Neural cell (in vitro differentiated cells): ENCODE measurements at regions not wholly inside any gene's neighbourhood (a gene's known extent, or its start where the extent isn't known, plus 50 kb on each side); places are given as distances from the start of the nearest gene placed in this dataset.

Source experiments
- EP300 ChIP-seq: fragments of 450-650 bp; conservative IDR thresholded peaks from 2 replicates; pipeline ENCODE4 v1.6.1; 2014; ENCODE audit warnings: antibody characterized with exemption, mild to moderate bottlenecking, moderate library complexity; ENCODE audit not compliant: poor library complexity, severe bottlenecking
- EZH2 ChIP-seq: fragments of 200-600, 300-800 bp; shearing (Covaris generic), sonication (generic); IDR thresholded peaks from 2 replicates; pipeline ENCODE4 v1.6.1; 2014; ENCODE audit warnings: antibody characterized with exemption, low read length, borderline replicate concordance, mild to moderate bottlenecking; ENCODE audit not compliant: insufficient read depth, poor library complexity, severe bottlenecking
- POLR2AphosphoS5 ChIP-seq: IDR thresholded peaks from 2 replicates; pipeline ENCODE4 v1.6.1; 2012
- RAD21 ChIP-seq: fragments of 450-650 bp; conservative IDR thresholded peaks from 2 replicates; pipeline ENCODE4 v1.6.1; 2014; ENCODE audit warnings: antibody characterized with exemption, mild to moderate bottlenecking, moderate library complexity
- SMC3 ChIP-seq: fragments of 450-650 bp; conservative IDR thresholded peaks from 2 replicates; pipeline ENCODE4 v1.6.1; 2014; ENCODE audit warnings: antibody characterized with exemption, mild to moderate bottlenecking, moderate library complexity; ENCODE audit not compliant: poor library complexity
- TF ChIP-seq, protein P1 (sequence below): IDR thresholded peaks from 2 replicates; pipeline ENCODE4 v1.6.1; 2012; ENCODE audit warnings: borderline replicate concordance
- TF ChIP-seq, protein P2 (sequence below): fragments of 450-650 bp; IDR thresholded peaks from 2 replicates; pipeline ENCODE4 v1.5.1; 2014; ENCODE audit warnings: antibody characterized with exemption, mild to moderate bottlenecking, moderate library complexity; ENCODE audit not compliant: poor library complexity, severe bottlenecking

DNA sequence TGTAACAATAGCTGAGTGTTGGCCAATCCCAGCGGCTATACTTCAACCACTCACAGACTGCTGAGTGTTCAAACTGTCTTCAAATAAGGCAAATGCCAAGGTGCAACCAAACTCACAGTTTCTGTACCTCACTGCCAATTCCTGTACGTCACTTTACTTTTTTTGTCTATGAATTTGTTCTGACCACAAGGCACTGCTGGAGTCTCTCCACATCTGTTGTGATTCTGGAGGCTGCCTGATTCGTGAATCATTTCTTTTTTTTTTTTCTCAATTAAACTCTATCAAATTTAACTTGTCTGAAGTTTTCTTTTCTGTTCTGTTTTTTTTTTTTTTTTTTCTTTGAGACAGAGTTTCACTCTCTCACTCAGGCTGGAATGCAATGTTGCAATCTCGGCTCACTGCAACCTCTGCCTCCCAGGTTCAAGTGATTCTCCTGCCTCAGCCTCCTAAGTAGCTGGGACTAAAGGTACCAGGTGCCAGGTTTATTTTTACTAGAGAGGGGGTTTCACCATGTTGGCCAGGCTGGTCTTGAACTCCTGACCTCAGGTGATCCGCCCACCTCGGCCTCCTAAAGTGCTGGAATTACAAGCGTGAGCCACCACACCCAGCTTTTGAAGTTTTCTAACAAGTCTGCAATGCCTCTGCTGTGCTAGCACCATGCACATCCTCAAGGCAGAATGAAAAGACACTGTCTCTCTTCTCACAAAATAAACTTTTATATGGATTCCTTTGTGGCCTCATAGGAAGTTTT is 401.7 kb downstream of the IRS2 start:
- no peak for TF ChIP-seq RAD21
- no peak for TF ChIP-seq EZH2
- TF ChIP-seq, protein P1, sequence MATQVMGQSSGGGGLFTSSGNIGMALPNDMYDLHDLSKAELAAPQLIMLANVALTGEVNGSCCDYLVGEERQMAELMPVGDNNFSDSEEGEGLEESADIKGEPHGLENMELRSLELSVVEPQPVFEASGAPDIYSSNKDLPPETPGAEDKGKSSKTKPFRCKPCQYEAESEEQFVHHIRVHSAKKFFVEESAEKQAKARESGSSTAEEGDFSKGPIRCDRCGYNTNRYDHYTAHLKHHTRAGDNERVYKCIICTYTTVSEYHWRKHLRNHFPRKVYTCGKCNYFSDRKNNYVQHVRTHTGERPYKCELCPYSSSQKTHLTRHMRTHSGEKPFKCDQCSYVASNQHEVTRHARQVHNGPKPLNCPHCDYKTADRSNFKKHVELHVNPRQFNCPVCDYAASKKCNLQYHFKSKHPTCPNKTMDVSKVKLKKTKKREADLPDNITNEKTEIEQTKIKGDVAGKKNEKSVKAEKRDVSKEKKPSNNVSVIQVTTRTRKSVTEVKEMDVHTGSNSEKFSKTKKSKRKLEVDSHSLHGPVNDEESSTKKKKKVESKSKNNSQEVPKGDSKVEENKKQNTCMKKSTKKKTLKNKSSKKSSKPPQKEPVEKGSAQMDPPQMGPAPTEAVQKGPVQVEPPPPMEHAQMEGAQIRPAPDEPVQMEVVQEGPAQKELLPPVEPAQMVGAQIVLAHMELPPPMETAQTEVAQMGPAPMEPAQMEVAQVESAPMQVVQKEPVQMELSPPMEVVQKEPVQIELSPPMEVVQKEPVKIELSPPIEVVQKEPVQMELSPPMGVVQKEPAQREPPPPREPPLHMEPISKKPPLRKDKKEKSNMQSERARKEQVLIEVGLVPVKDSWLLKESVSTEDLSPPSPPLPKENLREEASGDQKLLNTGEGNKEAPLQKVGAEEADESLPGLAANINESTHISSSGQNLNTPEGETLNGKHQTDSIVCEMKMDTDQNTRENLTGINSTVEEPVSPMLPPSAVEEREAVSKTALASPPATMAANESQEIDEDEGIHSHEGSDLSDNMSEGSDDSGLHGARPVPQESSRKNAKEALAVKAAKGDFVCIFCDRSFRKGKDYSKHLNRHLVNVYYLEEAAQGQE = no peak
- TF ChIP-seq, protein P2, sequence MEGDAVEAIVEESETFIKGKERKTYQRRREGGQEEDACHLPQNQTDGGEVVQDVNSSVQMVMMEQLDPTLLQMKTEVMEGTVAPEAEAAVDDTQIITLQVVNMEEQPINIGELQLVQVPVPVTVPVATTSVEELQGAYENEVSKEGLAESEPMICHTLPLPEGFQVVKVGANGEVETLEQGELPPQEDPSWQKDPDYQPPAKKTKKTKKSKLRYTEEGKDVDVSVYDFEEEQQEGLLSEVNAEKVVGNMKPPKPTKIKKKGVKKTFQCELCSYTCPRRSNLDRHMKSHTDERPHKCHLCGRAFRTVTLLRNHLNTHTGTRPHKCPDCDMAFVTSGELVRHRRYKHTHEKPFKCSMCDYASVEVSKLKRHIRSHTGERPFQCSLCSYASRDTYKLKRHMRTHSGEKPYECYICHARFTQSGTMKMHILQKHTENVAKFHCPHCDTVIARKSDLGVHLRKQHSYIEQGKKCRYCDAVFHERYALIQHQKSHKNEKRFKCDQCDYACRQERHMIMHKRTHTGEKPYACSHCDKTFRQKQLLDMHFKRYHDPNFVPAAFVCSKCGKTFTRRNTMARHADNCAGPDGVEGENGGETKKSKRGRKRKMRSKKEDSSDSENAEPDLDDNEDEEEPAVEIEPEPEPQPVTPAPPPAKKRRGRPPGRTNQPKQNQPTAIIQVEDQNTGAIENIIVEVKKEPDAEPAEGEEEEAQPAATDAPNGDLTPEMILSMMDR = no peak
- no peak for TF ChIP-seq POLR2AphosphoS5
- no peak for TF ChIP-seq EP300
- TF ChIP-seq SMC3 = no peak
